ENCODE measurements at regions not wholly inside any gene's neighbourhood (a gene's known extent, or its start where the extent isn't known, plus 50 kb on each side); places are given as distances from the start of the nearest gene placed in this dataset.
A peak's percentile ranks its signal among the peaks of the same experiment; 100 is the strongest.

- Histone ChIP-seq H3K36me3 (ENCODE audit: control insufficient read depth in 2 of 4, insufficient read depth in 4 of 4, low read length in 3 of 4) (no peaks in the 10 kb centered on the region), H3K23ac (ENCODE audit: insufficient read length) (no peak overlapping the region), H4K5ac (ENCODE audit: insufficient read length, low read depth, low read length) (no peak overlapping the region), H3K23me2 (ENCODE audit: low read depth, low read length) (no peaks in the 10 kb centered on the region), H3K4ac (replicated peaks; ENCODE audit: insufficient read length, low read depth, low read length) (no peak overlapping the region), H3K14ac (ENCODE audit: insufficient read length) (no peak overlapping the region), H3K56ac (replicated peaks; ENCODE audit: insufficient read length, low read depth, low read length) (no peak overlapping the region), H4K91ac (replicated peaks; ENCODE audit: insufficient read length, low read length) (no peak overlapping the region), H4K8ac (ENCODE audit: extremely low read depth, insufficient read depth, low read length) (no peak overlapping the region), H2BK120ac (replicated peaks; ENCODE audit: low read depth, low read length) (no peak overlapping the region), H3K9ac (replicated peaks in 1 of 4; ENCODE audit: extremely low read depth in 1 of 4, low read depth in 3 of 4, low read length in 3 of 4) (no peak overlapping the region), H3K27me3 (replicated peaks in 1 of 4; ENCODE audit: control insufficient read depth in 3 of 4, extremely low read depth in 1 of 4, insufficient read depth in 3 of 4, low read length in 3 of 4) (no peaks in the 10 kb centered on the region), H2BK15ac (ENCODE audit: low read length) (no peak overlapping the region), H3K18ac (ENCODE audit: extremely low read depth, low read length) (no peak overlapping the region), H3K79me1 (ENCODE audit: low read depth, low read length) (no peaks in the 10 kb centered on the region), H3K4me1 (replicated peaks in 1 of 4; ENCODE audit: control insufficient read depth in 3 of 4, insufficient read depth in 4 of 4, low read length in 3 of 4) (peaks cover 4 to 18% (median 8%) of the 10 kb centered on the region in 4 experiments), H3K9me3 (ENCODE audit: insufficient read depth in 2 of 2, low read depth in 1 of 2, low read length in 1 of 2) (no peaks in the 10 kb centered on the region), H4K20me1 (replicated peaks in 1 of 2; ENCODE audit: control insufficient read depth in 1 of 2, insufficient read depth in 2 of 2, low read length in 2 of 2) (no peaks in the 10 kb centered on the region), H3K79me2 (ENCODE audit: control insufficient read depth in 1 of 2, insufficient read depth in 2 of 2, low read length in 2 of 2) (no peaks in the 10 kb centered on the region), H2BK20ac (ENCODE audit: low read length) (no peak overlapping the region), H3K4me3 (ENCODE audit: extremely low read depth in 1 of 4, insufficient read depth in 2 of 4, low read depth in 3 of 4, low read length in 4 of 4) (no peak overlapping the region), H2BK12ac (ENCODE audit: low read depth, low read length) (no peak overlapping the region), H3K27ac (ENCODE audit: low read depth, low read length) (no peak overlapping the region), H3K4me2 (ENCODE audit: insufficient read depth in 1 of 2, low read depth in 2 of 2, low read length in 2 of 2) (peak overlapping the region; percentile 6 to 31; a peak in 1 of 4 replicates), H2AK5ac (ENCODE audit: low read depth, low read length) (no peak overlapping the region), H2BK5ac (ENCODE audit: low read depth, low read length) (no peak overlapping the region), H2AFZ (ENCODE audit: low read length) (no peak overlapping the region)
- ChIA-PET CTCF (ENCODE audit: partially characterized antibody) (interaction anchor here (1.0 to 1.6 kb wide), 3 partner anchors 22 to 44 kb away, joined by 3 to 5 read pairs (median 4); no protein-coding TSS in a partner anchor), POLR2A (ENCODE audit: partially characterized antibody) (no interaction called here)
- FAIRE-seq (no peak), DNase-seq (ENCODE audit: low read depth in 1 of 2, low spot score in 2 of 2) (no peak)
- TF ChIP-seq CREB1 (IDR thresholded peaks at IDR 0.05) (no peak), SIRT6 (IDR thresholded peaks at IDR 0.05; ENCODE audit: low read length) (no peak), TCF12 (IDR thresholded peaks at IDR 0.05; ENCODE audit: low read depth, low read length) (no peak), BACH1 (IDR thresholded peaks at IDR 0.05; ENCODE audit: low read length) (no peak), TEAD4 (IDR thresholded peaks at IDR 0.05; ENCODE audit: low read depth, low read length) (peak; percentile 61; the same call in 1 of the 2 replicates), RNF2 (IDR thresholded peaks at IDR 0.05; ENCODE audit: borderline replicate concordance, low read depth, low read length, missing control alignments, poor library complexity, severe bottlenecking) (no peak)
- 85% methylated on average over 3 of the region's 3 CpGs; no CpG with 5 or more reads in 1 of the 2 experiments for WGBS, 2 experiments (ENCODE audit: extremely low coverage in 1 of 2, insufficient coverage in 1 of 2, insufficient read length in 1 of 2, insufficient replicate concordance in 2 of 2, low coverage in 1 of 2, low lambda C conversion rate in 2 of 2, missing lambda C conversion rate in 1 of 2)
Observed at GRCh38 chr14:61153431-61153830, 127.7 kb downstream of the TMEM30B start.
